GM23338 (cell line): ENCODE measurements at regions not wholly inside any gene's neighbourhood (a gene's known extent, or its start where the extent isn't known, plus 50 kb on each side); places are given as distances from the start of the nearest gene placed in this dataset.

Experiments used
- ATAC-seq: fragments of 200-7000 bp; cut with Tn5 transposase; 3 replicates; pipeline ENCODE4 v1.9.1; 2020
- DNase-seq: peaks from one replicate; pipeline ENCODE4 v3.0.0-alpha.2; 2015; ENCODE audit warnings: low spot score
- H2AFZ ChIP-seq: fragments of 200-600 bp; sonication (generic); 2 replicates; pipeline ENCODE4 v1.8.0; 2016; ENCODE audit warnings: antibody characterized with exemption, mild to moderate bottlenecking, moderate library complexity
- H3F3A ChIP-seq: fragments of 200-600 bp; sonication (generic); replicated peaks from 2 replicates; pipeline ENCODE4 v1.8.0; 2017; ENCODE audit warnings: antibody characterized with exemption, mixed run types, low read depth
- H3K27ac ChIP-seq: fragments of 200-600 bp; sonication (generic); 2 replicates; pipeline ENCODE4 v1.6.1; 2016; ENCODE audit warnings: low read depth
- H3K27me3 ChIP-seq: fragments of 200-600 bp; sonication (generic); 2 replicates; pipeline ENCODE4 v1.8.0; 2016; ENCODE audit warnings: mild to moderate bottlenecking, mixed run types, moderate library complexity; ENCODE audit not compliant: insufficient read depth
- H3K36me3 ChIP-seq: fragments of 200-600 bp; sonication (generic); 2 replicates; pipeline ENCODE4 v1.8.0; 2016; ENCODE audit warnings: mild to moderate bottlenecking; ENCODE audit not compliant: insufficient read depth
- H3K4me1 ChIP-seq: fragments of 200-600 bp; sonication (generic); 2 replicates; pipeline ENCODE4 v1.8.0; 2016; ENCODE audit warnings: mild to moderate bottlenecking, moderate library complexity; ENCODE audit not compliant: insufficient read depth
- H3K4me2 ChIP-seq: fragments of 200-600 bp; sonication (generic); 2 replicates; pipeline ENCODE4 v1.7.1; 2017; ENCODE audit warnings: mixed run types
- H3K4me3 ChIP-seq: fragments of 200-600 bp; sonication (generic); 2 replicates; pipeline ENCODE4 v1.6.1; 2016; ENCODE audit warnings: mixed run types
- H3K79me2 ChIP-seq: fragments of 200-600 bp; sonication (generic); replicated peaks from 2 replicates; pipeline ENCODE4 v1.8.0; 2017; ENCODE audit warnings: mild to moderate bottlenecking; ENCODE audit not compliant: insufficient read depth
- H3K9me2 ChIP-seq: fragments of 200-600 bp; sonication (generic); 2 replicates; pipeline ENCODE4 v1.8.0; 2017; ENCODE audit not compliant: insufficient read depth
- H4K20me1 ChIP-seq: fragments of 200-600 bp; sonication (generic); replicated peaks from 2 replicates; pipeline ENCODE4 v1.8.0; 2017; ENCODE audit warnings: mild to moderate bottlenecking; ENCODE audit not compliant: insufficient read depth
- H3K27ac Mint-ChIP-seq: 2 replicates; pipeline ENCODE4 v1.8.0; 2020; ENCODE audit warnings: inconsistent platforms, mild to moderate bottlenecking, moderate library complexity, mixed read lengths
- H3K27me3 Mint-ChIP-seq: 3 replicates; pipeline ENCODE4 v1.8.0; 2022; ENCODE audit warnings: low read depth, mild to moderate bottlenecking, moderate library complexity, mixed read lengths, inconsistent platforms; ENCODE audit not compliant: insufficient read depth, poor library complexity
- H3K36me3 Mint-ChIP-seq: 3 replicates; pipeline ENCODE4 v1.8.0; 2021; ENCODE audit warnings: low read depth, mild to moderate bottlenecking, inconsistent platforms, moderate library complexity, mixed read lengths
- H3K4me1 Mint-ChIP-seq: 3 replicates; pipeline ENCODE4 v1.8.0; 2020; ENCODE audit warnings: mild to moderate bottlenecking, inconsistent platforms, mixed read lengths
- H3K4me3 Mint-ChIP-seq: 3 replicates; pipeline ENCODE4 v1.8.0; 2021; ENCODE audit warnings: moderate library complexity, mild to moderate bottlenecking, inconsistent platforms, mixed read lengths
- H3K9me3 Mint-ChIP-seq: 3 replicates; pipeline ENCODE4 v1.8.0; 2020; ENCODE audit warnings: moderate library complexity, mild to moderate bottlenecking, inconsistent platforms, mixed read lengths
- EZH2 ChIP-seq: fragments of 200-600 bp; sonication (generic); IDR thresholded peaks from one replicate; pipeline ENCODE4 v1.8.0; 2017; ENCODE audit warnings: antibody characterized with exemption, mild to moderate bottlenecking, low read depth; ENCODE audit not compliant: unreplicated experiment
- EZH2phosphoT487 ChIP-seq: fragments of 200-600 bp; sonication (generic); IDR thresholded peaks from one replicate; pipeline ENCODE4 v1.8.1; 2018; ENCODE audit warnings: antibody characterized with exemption; ENCODE audit not compliant: unreplicated experiment
- JUNB ChIP-seq: IDR thresholded peaks from one replicate; pipeline ENCODE4 v1.6.1; 2016; ENCODE audit warnings: antibody characterized with exemption; ENCODE audit not compliant: unreplicated experiment
- STAT1 ChIP-seq: IDR thresholded peaks from one replicate; pipeline ENCODE4 v1.6.1; 2016; ENCODE audit warnings: antibody characterized with exemption; ENCODE audit not compliant: unreplicated experiment
- ZNF114 ChIP-seq: fragments of 250-450 bp; sonication (Bioruptor Pico); IDR thresholded peaks from 2 replicates; pipeline ENCODE4 v1.5.0; 2020; ENCODE audit warnings: mild to moderate bottlenecking, moderate library complexity
- ZNF331 ChIP-seq: fragments of 250-450 bp; sonication (Bioruptor Pico); IDR thresholded peaks from 2 replicates; pipeline ENCODE4 v1.5.0; 2020; ENCODE audit warnings: low read depth, mild to moderate bottlenecking, moderate library complexity
- TF ChIP-seq, protein P1 (sequence below): IDR thresholded peaks from one replicate; pipeline ENCODE4 v1.6.1; 2018; ENCODE audit warnings: antibody characterized with exemption; ENCODE audit not compliant: unreplicated experiment
- TF ChIP-seq, protein P2 (sequence below), 2 experiments: fragments of 200-600 bp in 1 of 2; sonication (generic) in 1 of 2; conservative IDR thresholded peaks; 2 replicates each; pipeline versions ENCODE4 v1.5.1 to v1.6.1; 2016 to 2017; ENCODE audit warnings: antibody characterized with exemption in 2 of 2, low read depth in 2 of 2, mild to moderate bottlenecking in 2 of 2, moderate library complexity in 1 of 2
- TF ChIP-seq, protein P3 (sequence below): fragments of 250-450 bp; sonication (Bioruptor Pico); IDR thresholded peaks from 2 replicates; pipeline ENCODE4 v1.5.0; 2020; ENCODE audit warnings: mild to moderate bottlenecking, moderate library complexity
- TF ChIP-seq, protein P4 (sequence below): IDR thresholded peaks from 2 replicates; pipeline ENCODE4 v1.6.1; 2016; ENCODE audit warnings: antibody characterized with exemption

DNA sequence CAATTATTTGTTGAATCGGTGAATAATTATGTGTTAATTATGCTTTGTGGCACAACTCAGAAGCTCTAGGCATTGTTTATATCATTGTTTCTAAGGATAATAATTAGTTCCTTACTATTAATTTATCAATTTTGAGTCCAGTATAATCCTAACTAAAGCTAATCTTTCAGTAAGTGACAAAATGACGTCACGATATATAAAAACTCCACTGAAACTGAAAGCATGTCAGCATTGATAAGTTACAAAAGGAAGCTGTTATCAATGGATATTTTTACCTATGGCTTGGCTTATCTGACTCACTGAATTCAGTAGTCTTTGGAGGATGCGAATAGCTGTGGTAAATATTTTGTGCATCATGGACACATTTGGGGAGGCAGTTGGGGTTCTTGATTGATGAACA is 793.1 kb downstream of the NXPH1 start:
- H3K4me1 ChIP-seq: peaks cover 3% of the 10 kb centered on the region; the same call in 1 of the 2 replicates
- H3K9me2 ChIP-seq: no peaks in the 10 kb centered on the region
- H3K36me3 ChIP-seq: no peaks in the 10 kb centered on the region
- H3K27ac ChIP-seq: no peak overlapping the region
- Mint-ChIP-seq H3K9me3 (no peaks in the 10 kb centered on the region), H3K36me3 (no peaks in the 10 kb centered on the region), H3K27me3 (no peaks in the 10 kb centered on the region), H3K27ac (no peak overlapping the region), H3K4me3 (no peak overlapping the region), H3K4me1 (peaks cover 2% of the 10 kb centered on the region)
- ATAC-seq (no peak), DNase-seq (no peak)
- H3F3A ChIP-seq: no peaks in the 10 kb centered on the region
- H3K79me2 ChIP-seq: no peaks in the 10 kb centered on the region
- no peak overlapping the region for H3K4me3 ChIP-seq
- H2AFZ ChIP-seq: no peak overlapping the region
- H4K20me1 ChIP-seq: no peaks in the 10 kb centered on the region
- no peak overlapping the region for H3K4me2 ChIP-seq
- H3K27me3 ChIP-seq: no peaks in the 10 kb centered on the region
- TF ChIP-seq ZNF331: no peak
- no peak for TF ChIP-seq ZNF114 (CRISPR knock-in tag)
- TF ChIP-seq EZH2phosphoT487: no peak
- TF ChIP-seq, protein P1, sequence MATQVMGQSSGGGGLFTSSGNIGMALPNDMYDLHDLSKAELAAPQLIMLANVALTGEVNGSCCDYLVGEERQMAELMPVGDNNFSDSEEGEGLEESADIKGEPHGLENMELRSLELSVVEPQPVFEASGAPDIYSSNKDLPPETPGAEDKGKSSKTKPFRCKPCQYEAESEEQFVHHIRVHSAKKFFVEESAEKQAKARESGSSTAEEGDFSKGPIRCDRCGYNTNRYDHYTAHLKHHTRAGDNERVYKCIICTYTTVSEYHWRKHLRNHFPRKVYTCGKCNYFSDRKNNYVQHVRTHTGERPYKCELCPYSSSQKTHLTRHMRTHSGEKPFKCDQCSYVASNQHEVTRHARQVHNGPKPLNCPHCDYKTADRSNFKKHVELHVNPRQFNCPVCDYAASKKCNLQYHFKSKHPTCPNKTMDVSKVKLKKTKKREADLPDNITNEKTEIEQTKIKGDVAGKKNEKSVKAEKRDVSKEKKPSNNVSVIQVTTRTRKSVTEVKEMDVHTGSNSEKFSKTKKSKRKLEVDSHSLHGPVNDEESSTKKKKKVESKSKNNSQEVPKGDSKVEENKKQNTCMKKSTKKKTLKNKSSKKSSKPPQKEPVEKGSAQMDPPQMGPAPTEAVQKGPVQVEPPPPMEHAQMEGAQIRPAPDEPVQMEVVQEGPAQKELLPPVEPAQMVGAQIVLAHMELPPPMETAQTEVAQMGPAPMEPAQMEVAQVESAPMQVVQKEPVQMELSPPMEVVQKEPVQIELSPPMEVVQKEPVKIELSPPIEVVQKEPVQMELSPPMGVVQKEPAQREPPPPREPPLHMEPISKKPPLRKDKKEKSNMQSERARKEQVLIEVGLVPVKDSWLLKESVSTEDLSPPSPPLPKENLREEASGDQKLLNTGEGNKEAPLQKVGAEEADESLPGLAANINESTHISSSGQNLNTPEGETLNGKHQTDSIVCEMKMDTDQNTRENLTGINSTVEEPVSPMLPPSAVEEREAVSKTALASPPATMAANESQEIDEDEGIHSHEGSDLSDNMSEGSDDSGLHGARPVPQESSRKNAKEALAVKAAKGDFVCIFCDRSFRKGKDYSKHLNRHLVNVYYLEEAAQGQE: no peak
- no peak for TF ChIP-seq STAT1
- no peak for TF ChIP-seq EZH2
- no peak for TF ChIP-seq JUNB
- TF ChIP-seq, protein P2, sequence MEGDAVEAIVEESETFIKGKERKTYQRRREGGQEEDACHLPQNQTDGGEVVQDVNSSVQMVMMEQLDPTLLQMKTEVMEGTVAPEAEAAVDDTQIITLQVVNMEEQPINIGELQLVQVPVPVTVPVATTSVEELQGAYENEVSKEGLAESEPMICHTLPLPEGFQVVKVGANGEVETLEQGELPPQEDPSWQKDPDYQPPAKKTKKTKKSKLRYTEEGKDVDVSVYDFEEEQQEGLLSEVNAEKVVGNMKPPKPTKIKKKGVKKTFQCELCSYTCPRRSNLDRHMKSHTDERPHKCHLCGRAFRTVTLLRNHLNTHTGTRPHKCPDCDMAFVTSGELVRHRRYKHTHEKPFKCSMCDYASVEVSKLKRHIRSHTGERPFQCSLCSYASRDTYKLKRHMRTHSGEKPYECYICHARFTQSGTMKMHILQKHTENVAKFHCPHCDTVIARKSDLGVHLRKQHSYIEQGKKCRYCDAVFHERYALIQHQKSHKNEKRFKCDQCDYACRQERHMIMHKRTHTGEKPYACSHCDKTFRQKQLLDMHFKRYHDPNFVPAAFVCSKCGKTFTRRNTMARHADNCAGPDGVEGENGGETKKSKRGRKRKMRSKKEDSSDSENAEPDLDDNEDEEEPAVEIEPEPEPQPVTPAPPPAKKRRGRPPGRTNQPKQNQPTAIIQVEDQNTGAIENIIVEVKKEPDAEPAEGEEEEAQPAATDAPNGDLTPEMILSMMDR (conservative IDR thresholded peaks at IDR 0.05; ENCODE audit: low read depth in 2 of 2): no peak
- TF ChIP-seq, protein P3, sequence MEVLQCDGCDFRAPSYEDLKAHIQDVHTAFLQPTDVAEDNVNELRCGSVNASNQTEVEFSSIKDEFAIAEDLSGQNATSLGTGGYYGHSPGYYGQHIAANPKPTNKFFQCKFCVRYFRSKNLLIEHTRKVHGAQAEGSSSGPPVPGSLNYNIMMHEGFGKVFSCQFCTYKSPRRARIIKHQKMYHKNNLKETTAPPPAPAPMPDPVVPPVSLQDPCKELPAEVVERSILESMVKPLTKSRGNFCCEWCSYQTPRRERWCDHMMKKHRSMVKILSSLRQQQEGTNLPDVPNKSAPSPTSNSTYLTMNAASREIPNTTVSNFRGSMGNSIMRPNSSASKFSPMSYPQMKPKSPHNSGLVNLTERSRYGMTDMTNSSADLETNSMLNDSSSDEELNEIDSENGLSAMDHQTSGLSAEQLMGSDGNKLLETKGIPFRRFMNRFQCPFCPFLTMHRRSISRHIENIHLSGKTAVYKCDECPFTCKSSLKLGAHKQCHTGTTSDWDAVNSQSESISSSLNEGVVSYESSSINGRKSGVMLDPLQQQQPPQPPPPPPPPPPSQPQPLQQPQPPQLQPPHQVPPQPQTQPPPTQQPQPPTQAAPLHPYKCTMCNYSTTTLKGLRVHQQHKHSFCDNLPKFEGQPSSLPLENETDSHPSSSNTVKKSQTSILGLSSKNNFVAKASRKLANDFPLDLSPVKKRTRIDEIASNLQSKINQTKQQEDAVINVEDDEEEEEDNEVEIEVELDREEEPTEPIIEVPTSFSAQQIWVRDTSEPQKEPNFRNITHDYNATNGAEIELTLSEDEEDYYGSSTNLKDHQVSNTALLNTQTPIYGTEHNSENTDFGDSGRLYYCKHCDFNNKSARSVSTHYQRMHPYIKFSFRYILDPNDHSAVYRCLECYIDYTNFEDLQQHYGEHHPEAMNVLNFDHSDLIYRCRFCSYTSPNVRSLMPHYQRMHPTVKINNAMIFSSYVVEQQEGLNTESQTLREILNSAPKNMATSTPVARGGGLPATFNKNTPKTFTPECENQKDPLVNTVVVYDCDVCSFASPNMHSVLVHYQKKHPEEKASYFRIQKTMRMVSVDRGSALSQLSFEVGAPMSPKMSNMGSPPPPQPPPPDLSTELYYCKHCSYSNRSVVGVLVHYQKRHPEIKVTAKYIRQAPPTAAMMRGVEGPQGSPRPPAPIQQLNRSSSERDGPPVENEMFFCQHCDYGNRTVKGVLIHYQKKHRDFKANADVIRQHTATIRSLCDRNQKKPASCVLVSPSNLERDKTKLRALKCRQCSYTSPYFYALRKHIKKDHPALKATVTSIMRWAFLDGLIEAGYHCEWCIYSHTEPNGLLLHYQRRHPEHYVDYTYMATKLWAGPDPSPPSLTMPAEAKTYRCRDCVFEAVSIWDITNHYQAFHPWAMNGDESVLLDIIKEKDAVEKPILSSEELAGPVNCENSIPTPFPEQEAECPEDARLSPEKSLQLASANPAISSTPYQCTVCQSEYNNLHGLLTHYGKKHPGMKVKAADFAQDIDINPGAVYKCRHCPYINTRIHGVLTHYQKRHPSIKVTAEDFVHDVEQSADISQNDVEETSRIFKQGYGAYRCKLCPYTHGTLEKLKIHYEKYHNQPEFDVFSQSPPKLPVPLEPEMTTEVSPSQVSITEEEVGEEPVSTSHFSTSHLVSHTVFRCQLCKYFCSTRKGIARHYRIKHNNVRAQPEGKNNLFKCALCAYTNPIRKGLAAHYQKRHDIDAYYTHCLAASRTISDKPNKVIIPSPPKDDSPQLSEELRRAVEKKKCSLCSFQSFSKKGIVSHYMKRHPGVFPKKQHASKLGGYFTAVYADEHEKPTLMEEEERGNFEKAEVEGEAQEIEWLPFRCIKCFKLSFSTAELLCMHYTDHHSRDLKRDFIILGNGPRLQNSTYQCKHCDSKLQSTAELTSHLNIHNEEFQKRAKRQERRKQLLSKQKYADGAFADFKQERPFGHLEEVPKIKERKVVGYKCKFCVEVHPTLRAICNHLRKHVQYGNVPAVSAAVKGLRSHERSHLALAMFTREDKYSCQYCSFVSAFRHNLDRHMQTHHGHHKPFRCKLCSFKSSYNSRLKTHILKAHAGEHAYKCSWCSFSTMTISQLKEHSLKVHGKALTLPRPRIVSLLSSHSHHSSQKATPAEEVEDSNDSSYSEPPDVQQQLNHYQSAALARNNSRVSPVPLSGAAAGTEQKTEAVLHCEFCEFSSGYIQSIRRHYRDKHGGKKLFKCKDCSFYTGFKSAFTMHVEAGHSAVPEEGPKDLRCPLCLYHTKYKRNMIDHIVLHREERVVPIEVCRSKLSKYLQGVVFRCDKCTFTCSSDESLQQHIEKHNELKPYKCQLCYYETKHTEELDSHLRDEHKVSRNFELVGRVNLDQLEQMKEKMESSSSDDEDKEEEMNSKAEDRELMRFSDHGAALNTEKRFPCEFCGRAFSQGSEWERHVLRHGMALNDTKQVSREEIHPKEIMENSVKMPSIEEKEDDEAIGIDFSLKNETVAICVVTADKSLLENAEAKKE (CRISPR knock-in tag): no peak
- TF ChIP-seq, protein P4, sequence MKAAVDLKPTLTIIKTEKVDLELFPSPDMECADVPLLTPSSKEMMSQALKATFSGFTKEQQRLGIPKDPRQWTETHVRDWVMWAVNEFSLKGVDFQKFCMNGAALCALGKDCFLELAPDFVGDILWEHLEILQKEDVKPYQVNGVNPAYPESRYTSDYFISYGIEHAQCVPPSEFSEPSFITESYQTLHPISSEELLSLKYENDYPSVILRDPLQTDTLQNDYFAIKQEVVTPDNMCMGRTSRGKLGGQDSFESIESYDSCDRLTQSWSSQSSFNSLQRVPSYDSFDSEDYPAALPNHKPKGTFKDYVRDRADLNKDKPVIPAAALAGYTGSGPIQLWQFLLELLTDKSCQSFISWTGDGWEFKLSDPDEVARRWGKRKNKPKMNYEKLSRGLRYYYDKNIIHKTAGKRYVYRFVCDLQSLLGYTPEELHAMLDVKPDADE: no peak
